Activated CD4-positive, alpha-beta T cell treated with anti-CD3 and anti-CD28 coated beads for 48 hours (primary cell): ENCODE measurements at regions not wholly inside any gene's neighbourhood (a gene's known extent, or its start where the extent isn't known, plus 50 kb on each side); places are given as distances from the start of the nearest gene placed in this dataset.
"Not testable (repeated sequence)": the region's sequence is repeated elsewhere in the genome, so short reads cannot be mapped to it uniquely, and the experiment has no call there.

Experiments
- DNase-seq: peaks from one replicate; pipeline ENCODE4 v3.0.0-alpha.2; 2020

DNA sequence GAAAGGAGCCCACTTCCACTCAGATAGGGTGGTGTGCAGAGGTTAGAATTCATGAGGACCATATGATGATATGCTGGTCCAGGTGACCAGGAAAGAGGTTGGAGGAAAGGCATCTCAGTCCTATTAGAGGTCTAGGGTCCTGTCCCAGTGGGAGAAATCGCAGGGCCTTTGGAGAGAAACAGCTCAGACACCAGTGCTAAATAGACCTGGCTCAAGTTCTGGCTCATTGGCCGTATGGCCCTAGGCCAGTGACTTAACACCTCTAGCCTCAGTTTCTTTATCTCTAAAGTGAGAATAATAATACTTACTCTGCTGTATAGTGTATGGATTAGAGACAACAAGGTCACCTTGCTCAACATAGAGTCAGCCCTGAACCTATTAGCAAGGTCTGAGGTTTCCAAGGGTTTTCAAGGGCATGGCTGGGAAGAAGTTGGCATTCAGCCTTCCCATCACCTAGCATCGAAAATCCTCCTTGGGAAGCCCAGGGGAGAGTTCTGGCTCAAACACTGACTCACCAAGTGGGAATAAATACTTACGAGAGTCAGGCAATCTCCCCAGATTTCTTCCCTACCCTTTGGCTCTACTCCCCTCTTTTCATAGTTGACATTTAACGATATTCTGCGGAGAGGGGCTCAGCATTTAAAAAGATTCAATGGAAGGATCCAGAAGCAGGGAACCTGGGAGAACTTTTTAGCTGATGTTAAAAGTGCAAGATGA lies 473.1 kb upstream of the PODXL start:
- DNase-seq: no peak

DNA sequence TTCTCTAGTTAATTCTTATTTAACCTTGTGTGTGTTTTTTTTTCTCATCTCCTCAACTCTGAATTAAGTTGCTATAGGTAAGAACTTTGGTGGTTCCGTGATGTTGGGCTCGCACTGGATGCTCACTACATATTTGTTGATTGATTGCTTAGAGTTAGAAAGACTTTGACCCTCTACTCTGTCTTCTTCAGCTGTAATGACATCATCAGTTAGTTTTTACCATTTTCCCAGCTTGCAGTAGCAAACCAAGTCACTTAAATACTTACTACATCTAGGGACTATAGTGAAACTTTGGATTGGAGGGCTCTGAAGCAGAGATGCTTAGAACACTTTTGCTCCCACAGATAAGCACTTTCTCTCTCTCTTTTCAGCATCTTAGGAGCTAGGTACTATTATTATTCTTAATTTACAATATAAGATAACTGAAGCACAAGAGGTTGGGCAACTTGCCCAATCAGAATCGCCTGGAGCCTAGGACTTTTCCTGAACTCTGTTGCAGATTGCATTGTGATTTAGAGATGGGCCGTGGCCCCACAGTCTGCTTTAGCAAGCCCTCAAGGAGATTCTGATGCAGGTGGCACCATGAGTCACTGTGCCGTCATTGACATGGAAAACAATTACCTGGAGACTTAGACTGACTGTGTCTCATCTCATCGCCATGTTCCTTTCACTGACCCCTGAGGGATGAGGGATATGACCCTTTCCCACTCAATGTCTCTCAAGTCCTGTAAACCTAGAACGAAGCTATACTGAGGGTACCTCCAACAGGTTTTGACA lies 471.9 kb upstream of the PODXL start:
- no peak for DNase-seq

DNA sequence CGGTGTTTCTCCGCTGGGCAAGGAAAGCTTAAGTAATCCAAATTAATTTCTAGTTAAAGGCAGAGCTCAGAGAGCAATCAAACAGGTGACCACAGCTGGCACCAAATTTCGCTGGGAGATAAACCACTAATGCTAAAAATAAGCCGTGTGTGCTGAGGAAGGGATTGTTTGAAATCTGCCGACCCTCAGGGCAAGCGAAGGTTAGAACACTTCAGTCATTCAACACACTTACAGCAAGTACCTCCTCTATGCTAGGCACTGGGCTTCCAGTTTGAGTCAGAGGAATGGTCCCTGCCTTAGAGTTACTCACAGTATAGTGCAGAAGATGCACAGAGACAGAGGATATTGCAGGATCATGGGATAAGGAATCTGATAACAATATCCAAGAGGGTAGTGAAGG lies 467.9 kb upstream of the PODXL start:
- no peak for DNase-seq

DNA sequence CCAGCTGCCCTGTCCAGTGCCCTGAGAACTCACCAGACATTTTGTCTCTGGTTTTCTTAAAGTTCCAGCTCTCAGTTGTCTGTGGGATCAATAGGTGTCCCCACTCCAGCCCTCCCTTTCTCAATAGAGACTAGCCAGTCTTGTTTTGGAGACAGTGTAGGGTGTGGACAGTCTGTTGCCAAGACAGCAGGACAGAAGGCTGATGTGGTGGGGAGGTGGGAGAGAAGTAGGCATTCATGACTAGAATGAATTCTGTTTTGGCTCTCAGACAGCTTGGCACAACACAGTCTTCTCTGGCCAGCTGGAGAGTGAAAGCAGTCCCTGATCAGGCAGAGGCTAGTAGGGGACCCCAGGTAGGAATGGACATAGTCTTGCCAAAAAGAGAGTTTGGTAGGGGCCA lies 467.0 kb upstream of the PODXL start:
- no peak for DNase-seq

DNA sequence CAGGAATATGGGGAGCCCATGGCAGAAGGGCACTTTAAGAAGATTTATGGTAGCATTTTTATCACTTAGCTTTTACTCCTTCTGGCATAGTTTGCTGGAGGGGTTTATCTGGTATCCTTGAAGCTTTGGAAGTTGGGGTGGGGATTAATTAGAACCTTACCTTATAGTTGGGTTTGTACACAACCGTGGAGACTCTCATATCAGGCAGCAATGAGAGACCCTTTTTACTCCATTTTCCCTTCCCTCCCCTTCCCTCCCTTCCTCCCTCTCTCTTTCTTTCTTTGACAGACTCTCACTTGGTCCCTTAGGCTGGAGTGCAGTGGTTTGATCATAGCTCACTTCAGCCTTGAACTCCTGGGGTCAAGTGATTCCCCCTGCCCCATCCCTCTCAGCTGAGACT lies 465.8 kb upstream of the PODXL start:
- DNase-seq: no peak

DNA sequence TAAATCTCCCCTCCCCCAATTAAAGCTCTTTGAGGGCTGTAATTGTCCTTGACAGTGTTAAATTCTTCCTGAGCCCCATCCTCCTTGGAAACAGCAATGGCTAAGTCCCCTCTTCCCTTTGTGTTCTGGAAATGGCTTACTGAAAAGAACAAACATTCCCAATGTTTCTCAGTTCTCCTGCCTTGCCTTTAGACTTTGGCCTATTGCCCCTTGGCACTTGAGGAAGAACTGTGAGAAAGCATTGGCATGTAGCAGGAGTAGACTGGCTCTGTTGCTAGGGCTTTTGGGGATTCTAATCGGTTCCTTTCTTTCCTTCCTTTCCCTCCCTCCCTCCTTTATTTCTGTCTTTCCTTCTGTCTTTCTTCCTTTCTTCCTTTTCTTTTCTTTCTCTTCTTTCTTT lies 463.3 kb upstream of the PODXL start:
- DNase-seq: no peak

DNA sequence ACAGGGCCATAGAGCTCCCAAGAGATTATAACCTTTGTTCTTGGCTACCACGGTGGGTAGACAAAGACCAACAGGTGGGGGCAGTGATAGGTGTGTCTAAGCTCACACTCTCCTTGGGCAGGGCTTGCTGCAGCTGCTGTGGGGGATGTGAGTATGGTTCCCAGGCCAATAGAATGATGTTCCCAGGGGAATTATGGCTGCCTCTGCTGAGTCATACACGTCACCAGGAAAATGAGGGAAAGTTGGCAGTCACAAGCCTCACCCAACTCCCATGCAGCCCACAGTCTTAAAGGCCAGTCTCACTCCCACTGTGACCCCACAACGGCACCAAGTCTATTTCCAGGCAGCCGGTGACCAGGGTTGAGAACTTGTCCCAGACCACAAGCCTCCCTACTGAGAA lies 453.4 kb upstream of the PODXL start:
- no peak for DNase-seq

DNA sequence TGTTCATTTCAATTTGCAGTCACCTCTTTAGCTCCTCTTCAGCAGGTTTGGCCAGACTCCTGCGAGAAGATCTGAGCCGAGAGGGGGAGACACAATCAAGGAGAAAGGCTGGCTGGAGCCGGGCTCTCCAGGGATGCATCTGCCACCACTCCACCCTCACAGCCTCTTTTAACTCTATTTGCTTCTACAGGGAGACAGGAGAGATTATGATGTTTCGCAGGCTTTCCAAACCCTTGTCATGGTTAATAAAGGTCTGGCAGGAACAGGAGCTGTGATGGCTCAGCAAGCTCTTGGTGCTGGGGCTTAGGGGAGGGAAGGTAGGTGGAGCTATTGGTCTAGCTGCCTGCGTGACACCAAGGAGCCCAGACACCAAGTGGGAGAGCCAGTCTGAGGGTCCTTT lies 448.1 kb upstream of the PODXL start:
- DNase-seq: no peak

DNA sequence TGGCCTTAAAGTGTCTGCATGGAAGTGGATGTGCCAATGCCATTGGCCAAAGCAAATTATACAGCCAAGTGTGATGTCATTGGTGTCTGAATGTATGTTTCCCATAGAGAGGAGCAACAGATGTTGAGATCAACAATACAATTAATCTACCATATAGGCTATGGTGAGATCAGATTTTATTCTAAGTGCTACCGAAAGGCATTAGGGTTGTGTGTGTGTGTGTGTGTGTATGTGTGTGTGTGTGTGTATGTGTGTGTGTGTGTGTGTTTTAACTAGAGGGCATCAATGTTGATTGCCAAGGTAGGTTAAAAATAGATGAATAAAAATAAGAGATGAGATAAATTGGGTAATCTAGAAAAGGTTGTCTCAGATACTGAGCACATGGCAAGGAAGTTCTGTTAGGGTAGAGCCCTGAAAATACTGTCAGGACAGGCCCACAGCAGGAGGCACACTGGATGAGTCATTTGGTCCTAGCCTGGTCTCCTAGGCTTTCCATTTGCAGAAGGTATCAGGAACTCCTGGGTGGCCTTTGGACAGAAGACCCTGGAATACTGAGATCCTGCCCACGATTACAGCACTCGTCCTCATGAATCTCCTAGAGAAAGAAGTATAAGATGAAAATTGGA lies 446.0 kb upstream of the PODXL start:
- DNase-seq: no peak

DNA sequence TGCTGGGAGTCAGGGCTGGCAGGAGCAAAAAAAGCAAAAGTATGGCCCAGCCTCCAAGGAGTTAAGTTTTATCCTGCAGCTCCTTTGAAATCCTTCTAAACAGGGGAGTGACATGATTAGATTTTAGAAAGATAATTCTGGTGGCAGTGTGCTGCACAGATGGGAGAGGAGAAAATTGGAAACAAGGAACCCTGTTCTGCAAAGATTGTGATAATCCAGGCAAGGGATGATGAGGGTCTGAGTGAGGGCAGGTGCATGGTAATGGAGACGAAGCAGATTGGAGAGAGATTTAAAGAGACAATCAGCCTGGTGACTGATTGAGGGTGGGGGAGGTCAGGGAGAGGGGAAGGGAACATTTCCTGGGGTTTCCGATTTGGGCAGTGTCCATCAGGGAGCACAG lies 444.7 kb upstream of the PODXL start:
- no peak for DNase-seq

DNA sequence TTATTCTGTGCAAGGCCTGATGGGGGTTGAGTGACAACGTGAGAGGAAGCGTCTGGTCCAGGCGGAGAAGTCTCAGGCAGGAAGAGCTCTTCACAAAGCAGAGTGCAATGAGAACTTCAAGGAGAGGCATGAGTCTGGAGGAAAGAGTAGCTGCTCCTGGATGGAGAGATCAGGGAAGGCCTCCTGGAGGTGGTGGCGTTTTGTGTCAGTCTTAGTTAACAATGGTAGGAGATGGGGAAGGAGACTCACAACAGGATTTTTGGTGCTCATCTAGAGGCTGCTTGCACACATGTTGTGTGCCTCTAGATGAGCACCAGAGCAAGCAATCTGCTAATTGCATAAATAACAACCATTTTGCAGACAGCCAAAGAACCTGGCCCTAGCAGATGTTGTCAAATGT lies 442.8 kb upstream of the PODXL start:
- no peak for DNase-seq

DNA sequence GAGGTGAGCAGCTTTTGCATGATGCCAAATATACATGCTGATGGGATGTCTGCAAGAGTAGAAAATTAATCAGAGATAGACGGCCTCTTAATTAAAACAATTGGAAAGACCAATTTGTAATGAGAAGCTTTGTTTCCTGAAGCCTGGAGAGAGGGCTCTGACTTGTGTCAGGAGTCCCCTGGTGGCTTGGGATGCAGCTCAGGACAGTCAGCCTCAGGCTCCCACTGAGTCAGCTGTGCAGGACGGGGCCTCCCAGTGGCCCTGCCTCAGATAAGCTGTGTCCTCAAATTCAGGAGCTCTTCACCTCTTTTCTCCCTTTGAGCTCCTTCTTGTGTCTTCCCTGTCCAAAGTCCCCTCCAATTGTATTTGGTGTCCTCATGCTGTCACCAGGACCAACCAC lies 438.9 kb upstream of the PODXL start:
- no peak for DNase-seq

DNA sequence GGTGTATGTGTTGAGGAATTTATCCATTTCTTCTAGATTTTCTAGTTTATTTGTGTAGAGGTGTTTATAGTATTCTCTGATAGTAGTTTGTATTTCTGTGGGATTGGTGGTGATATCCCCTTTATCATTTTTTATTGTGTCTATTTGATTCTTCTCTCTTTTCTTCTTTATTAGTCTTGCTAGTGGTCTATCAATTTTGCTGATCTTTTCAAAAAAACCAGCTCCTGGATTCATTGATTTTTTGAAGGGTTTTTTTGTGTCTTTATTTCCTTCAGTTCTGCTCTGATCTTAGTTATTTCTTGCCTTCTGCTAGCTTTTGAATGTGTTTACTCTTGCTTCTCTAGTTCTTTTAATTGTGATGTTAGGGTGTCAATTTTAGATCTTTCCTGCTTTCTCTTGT lies 424.6 kb upstream of the PODXL start:
- not testable (repeated sequence) for DNase-seq

DNA sequence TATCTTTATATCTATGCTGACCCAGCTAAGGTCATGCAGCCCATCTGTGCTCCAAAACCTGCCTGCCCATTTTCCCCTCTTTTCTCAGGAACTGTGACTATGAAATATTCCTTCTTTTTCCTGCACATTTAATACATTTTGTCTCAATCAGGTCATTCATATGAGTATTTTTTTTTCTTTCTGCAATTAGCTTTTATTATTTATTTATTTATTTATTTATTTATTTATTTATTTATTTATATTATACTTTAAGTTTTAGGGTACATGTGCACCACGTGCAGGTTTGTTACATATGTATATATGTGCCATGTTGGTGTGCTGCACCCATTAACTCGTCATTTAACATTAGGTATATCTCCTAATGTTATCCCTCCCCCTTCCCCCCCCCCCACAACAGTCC lies 421.7 kb upstream of the PODXL start:
- not testable (repeated sequence) for DNase-seq

DNA sequence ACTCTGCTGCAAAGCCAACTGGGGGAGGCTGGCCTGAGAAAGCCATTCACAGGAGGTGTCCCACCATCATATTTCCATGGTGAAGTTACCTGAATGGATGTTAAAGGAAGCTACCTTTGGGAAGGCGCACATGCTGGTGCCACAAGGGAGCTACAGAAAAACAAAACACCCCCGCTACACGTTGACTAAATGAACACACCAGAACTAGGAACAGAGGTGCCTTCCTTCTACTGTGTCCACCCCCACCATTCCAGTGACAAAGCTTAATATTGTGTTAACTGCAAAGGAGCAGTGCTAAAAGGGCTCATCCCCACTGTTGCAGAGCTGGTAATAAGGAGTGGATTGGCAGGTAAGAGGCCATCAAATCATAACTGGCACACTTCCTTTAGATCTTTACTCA lies 420.0 kb upstream of the PODXL start:
- no peak for DNase-seq

DNA sequence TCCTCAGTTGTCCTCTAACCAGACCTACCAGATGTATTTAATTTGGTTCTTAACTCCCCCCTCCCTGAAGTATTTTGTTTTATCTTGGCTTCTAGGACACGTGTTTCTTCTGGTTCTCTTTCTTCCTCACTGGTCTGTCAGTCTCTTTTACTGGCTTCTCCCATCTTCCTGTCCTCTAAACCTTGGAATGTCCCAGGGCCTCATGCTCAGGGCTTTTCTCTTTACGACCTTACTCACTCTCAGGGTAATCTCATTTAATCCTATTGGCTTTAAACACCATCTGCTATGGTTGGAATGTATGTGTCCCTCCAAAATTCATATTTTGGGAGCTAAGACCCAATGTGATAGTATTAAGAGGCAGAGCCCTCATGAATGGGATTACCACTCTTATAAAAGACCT lies 418.2 kb upstream of the PODXL start:
- DNase-seq: no peak

DNA sequence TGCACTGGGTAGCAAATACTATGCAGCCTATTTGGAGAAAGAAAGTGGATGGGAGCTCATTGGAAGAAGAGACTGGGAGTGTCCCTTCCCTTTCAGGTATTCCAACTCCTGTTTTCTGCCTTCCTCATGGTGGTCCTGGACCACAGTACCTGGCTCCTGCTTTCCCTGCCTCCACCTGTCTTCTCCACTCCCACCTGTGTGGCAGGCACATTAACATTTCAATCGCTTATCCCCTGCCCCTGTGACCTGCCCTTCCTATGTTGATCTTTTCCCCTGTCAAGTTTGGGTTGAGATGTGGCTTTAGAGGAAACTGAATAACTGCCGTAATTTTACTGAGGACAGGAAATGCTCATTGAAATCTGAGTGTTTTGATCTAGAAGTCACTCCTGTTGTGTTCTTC lies 415.8 kb upstream of the PODXL start:
- DNase-seq: no peak

DNA sequence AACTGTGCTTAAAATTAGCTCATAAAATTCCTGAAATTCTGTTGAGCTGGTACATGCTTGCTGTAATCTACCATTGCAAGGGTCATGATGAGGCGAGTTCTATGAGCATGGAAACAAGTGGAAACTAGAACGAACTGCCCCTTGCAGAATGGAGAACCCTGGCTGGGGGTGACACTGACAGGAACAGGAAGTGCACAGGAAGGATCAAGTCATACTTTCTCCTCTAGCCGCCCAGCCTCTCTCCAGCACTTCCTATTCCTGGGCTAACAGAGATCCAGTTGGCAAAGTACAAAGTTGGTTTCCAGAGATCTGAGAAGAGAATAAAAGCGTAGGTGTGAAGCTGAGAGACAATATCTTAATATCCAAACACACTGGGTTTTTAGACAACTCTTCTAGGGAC lies 414.2 kb upstream of the PODXL start:
- no peak for DNase-seq

DNA sequence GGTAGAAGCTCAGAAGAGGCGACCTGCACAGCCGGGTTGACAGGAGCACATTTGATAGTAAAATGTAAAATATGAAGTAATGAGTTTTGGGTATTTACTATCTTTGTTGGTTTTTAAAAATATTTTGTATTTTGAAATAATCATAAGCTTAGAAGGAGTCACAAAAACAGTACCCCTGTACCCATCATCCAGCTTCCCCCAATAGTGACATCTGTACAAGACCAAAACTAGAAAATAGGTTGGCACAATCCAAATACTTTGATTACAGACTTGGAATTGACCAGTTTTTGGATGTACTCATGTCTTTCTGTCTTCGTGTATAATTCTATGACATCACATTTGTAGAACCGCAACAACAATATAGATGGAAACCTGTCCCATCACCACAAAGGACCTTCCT lies 413.1 kb upstream of the PODXL start:
- DNase-seq: no peak

DNA sequence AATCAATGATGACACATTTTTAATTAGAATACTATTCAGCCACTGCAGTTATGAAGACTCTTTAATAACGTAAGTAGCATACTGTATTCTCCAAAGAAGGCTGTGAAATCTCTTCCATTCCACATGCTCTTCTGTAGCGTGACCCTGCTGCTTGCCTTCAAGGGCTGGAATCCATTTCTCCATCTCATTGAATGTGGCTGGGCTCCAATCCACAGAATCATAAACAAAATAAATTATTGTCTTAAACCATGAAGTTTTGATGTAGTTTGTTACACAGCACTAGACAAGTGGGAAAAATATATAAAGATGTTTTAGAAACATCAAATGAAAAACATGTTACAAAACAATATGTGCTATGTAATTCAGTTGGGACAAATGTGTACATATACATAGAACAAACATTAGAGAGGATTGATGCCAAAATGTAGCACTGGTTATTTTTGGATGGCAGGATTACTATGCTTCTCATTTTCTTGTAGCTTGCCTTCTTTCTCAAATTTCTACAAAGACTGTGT lies 410.8 kb upstream of the PODXL start:
- DNase-seq: no peak

DNA sequence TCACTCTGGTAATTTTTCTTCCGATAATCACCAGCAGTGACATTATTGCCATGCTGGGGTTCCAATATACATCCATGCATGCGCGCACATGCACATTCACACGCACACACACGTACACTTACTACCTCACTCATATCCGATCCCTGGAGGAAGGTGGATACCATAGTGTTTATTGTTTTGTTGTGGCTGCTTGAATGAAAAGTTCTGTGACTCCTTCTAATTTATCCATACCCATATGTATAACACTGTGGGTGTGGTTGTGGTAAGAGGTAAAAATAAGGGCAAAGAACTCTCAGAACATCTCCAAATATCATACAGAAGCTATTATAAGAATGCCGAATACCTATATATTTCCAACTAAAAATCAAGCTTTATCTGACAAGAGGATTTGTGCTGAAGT lies 407.8 kb upstream of the PODXL start:
- DNase-seq: no peak

DNA sequence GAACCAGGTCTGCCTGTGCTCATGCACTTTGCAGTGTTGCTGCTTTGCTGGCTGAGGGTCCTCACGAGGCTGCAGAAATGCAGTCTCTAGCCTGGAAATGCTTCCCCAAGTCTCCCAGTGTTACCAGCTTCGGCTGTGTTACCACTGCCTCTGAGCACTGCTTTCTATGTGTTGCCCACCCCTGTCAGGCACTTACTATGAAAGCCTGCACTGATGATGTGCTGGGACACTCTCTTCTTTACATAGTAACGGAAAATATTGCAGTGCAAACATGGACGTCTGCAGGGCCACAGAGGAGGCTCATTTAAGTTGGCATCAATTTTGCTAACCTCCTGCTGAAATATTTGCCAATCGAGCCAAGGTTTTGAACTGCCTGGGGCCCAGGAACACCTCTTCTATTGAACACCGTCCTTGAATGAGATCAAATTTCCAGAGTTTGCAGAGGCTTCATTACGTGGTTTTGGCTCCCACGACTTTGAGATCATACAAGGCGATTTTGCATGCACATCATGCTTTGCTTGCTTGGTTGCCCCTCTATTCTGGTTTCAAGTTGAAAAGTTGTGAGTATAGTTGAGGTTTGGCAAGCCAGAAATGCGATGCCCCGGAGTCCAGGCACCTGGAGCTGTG lies 404.7 kb upstream of the PODXL start:
- DNase-seq: no peak

DNA sequence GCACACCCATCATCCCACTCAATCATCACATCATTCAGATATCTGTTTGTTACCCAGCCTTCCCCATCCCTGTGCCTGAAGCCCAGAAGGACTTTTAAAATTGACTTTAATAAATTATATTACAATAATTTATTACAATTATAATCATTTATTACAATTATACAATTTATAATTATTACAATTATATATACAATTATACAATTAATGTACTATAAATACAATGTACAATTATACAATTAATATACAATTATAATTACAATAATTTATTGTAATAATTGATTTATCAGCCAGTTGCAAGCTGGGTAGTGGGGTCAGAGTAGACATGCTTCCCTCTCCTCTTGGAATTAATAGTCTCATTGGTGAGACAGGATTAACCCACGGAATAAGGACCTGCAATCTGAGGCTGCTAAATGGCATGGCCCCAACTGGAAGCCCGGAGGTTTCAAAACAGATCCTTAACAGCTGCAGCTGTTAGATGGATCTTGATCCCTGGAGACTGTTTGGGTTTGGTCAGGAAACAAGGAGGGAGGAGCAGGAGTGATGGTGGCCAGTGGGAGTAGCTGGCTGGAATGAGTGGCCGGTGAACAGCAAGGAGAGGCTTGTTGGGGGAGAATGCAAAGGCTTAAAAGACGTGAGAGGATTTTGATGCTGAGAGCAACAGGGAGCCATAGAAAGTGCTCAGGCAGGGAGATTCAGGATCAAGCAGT lies 402.8 kb upstream of the PODXL start:
- DNase-seq: no peak
